Stimulated activated CD8-positive, alpha-beta memory T cell treated with anti-CD3 and anti-CD28 coated beads, Interleukin-7, amount 100 ng/mL, for 1 hour (primary cell): ENCODE measurements at regions not wholly inside any gene's neighbourhood (a gene's known extent, or its start where the extent isn't known, plus 50 kb on each side); places are given as distances from the start of the nearest gene placed in this dataset.

Source experiments
- DNase-seq, 2 donors: peaks; one replicate each; pipeline ENCODE4 v3.0.0-alpha.2; 2020; ENCODE audit warnings: low read depth in 2 of 2

GRCh38 chr7:28361551-28361950 lies 50.8 kb upstream of the CREB5 start:
- DNase-seq = no peak

DNA sequence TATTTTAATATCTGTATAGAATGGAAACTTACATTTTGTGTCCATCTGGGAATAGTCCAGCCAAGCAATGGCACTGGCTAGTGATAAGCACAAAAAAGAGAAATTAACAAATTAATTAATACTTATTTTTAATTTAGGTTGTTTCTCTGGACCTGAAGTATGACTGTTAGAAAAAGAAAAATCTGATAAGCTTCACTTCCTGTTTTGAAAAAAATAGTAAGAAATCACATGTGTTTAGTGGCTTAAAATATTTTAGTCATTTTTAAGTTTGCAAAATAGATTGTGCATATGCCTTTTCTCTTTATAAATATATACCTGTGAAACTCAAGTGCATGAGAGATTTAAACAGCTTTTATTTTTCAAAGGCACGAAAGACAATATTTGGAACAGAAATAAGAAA lies 50.1 kb upstream of the CREB5 start:
- DNase-seq = no peak
